SK-N-SH (cell line): ENCODE measurements at regions not wholly inside any gene's neighbourhood (a gene's known extent, or its start where the extent isn't known, plus 50 kb on each side); places are given as distances from the start of the nearest gene placed in this dataset.

Experiments used
- CTCF ChIA-PET: fragments of 300-600, 350-600 bp; formaldehyde crosslinking; extraction: SDS; loops from one replicate; lab custom pipeline; 2021; lab: Yijun Ruan, JAX
- POLR2A ChIA-PET: fragments of 350-600 bp; sonication (Branson Sonifier 250); formaldehyde crosslinking; extraction: SDS; loops from one replicate; lab custom pipeline; 2020; ENCODE audit warnings: antibody characterized with exemption, inconsistent platforms; lab: Yijun Ruan, JAX
- DNase-seq: peaks from one replicate; pipeline ENCODE4 v3.0.0; 2012
- H2AFZ ChIP-seq: fragments of 200-600 bp; sonication (generic); 2 replicates; pipeline ENCODE4 v1.8.1; 2016; ENCODE audit warnings: antibody characterized with exemption, mild to moderate bottlenecking, low read depth
- H3F3A ChIP-seq: fragments of 200-600 bp; sonication (generic); replicated peaks from 2 replicates; pipeline ENCODE3; 2016; ENCODE audit warnings: antibody characterized with exemption, mild to moderate bottlenecking; ENCODE audit not compliant: insufficient read depth
- H3K27ac ChIP-seq, 2 experiments: fragments of 200-500 bp in 1 of 2; fragments of 200-600 bp in 1 of 2; sonication (Bioruptor generic) in 1 of 2; sonication (generic), shearing (Covaris generic) in 1 of 2; 2 replicates each; pipeline versions ENCODE4 v1.5.1 to v1.6.1; 2014 to 2016; ENCODE audit warnings: low read depth in 2 of 2, inconsistent platforms in 1 of 2, low read length in 1 of 2, mild to moderate bottlenecking in 1 of 2, mixed read lengths in 1 of 2
- H3K27me3 ChIP-seq: fragments of 200-600 bp; sonication (generic), shearing (Covaris generic); 2 replicates; pipeline ENCODE4 v1.6.1; 2016; ENCODE audit warnings: mixed run types; ENCODE audit not compliant: insufficient read depth
- H3K36me3 ChIP-seq, 2 experiments: fragments of 200-500 bp in 1 of 2; fragments of 200-600 bp in 1 of 2; sonication (Bioruptor generic) in 1 of 2; sonication (generic) in 1 of 2; replicated peaks in 1 of 2; 2 replicates each; pipeline versions ENCODE3 to v1.5.1; 2014 to 2016; ENCODE audit warnings: low read length in 1 of 2, mild to moderate bottlenecking in 1 of 2; ENCODE audit not compliant: insufficient read depth in 2 of 2, control insufficient read depth in 1 of 2
- H3K4me1 ChIP-seq, 2 experiments: fragments of 200-500 bp in 1 of 2; fragments of 200-600 bp in 1 of 2; sonication (Bioruptor generic) in 1 of 2; sonication (generic), shearing (Covaris generic) in 1 of 2; 2 replicates each; pipeline versions ENCODE4 v1.5.1 to v1.6.1; 2014 to 2016; ENCODE audit warnings: low read depth in 1 of 2, low read length in 1 of 2, mixed run types in 1 of 2; ENCODE audit not compliant: insufficient read depth in 2 of 2, control insufficient read depth in 1 of 2
- H3K4me2 ChIP-seq: fragments of 200-600 bp; sonication (generic), shearing (Covaris generic); 2 replicates; pipeline ENCODE4 v1.6.1; 2017; ENCODE audit warnings: mixed run types
- H3K4me3 ChIP-seq, 2 experiments: fragments of 200-500 bp in 1 of 2; fragments of 200-600 bp in 1 of 2; sonication (Bioruptor generic) in 1 of 2; sonication (generic), shearing (Covaris generic) in 1 of 2; 2 replicates each; pipeline versions ENCODE4 v1.5.1 to v1.8.1; 2014 to 2016; ENCODE audit warnings: low read depth in 2 of 2, inconsistent platforms in 1 of 2, low read length in 1 of 2, mild to moderate bottlenecking in 1 of 2, mixed read lengths in 1 of 2, moderate library complexity in 1 of 2
- H3K79me2 ChIP-seq: fragments of 200-600 bp; sonication (generic); 2 replicates; pipeline ENCODE4 v1.8.1; 2017; ENCODE audit warnings: mild to moderate bottlenecking; ENCODE audit not compliant: insufficient read depth
- H3K9ac ChIP-seq: fragments of 200-600 bp; sonication (generic); 2 replicates; pipeline ENCODE4 v1.6.1; 2017; ENCODE audit warnings: mixed run types
- H3K9me2 ChIP-seq: fragments of 200-600 bp; sonication (generic); 2 replicates; pipeline ENCODE4 v1.6.1; 2017; ENCODE audit warnings: mixed run types
- H3K9me3 ChIP-seq: fragments of 200-600 bp; sonication (generic); 2 replicates; pipeline ENCODE4 v1.6.1; 2017; ENCODE audit warnings: mixed run types, mild to moderate bottlenecking, moderate library complexity
- H4K20me1 ChIP-seq: fragments of 200-600 bp; sonication (generic); 2 replicates; pipeline ENCODE4 v1.6.1; 2017; ENCODE audit warnings: mild to moderate bottlenecking, mixed run types; ENCODE audit not compliant: insufficient read depth
- CHD2 ChIP-seq: fragments of 150-350 bp; IDR thresholded peaks from 2 replicates; pipeline ENCODE4 v1.6.1; 2018; ENCODE audit warnings: low read length; ENCODE audit not compliant: partially characterized antibody
- EZH2phosphoT487 ChIP-seq: fragments of 200-600 bp; sonication (generic); IDR thresholded peaks from 2 replicates; pipeline ENCODE4 v1.6.1; 2017; ENCODE audit warnings: low read depth, mixed run types, mild to moderate bottlenecking, antibody characterized with exemption, moderate library complexity, borderline replicate concordance
- GABPA ChIP-seq: IDR thresholded peaks from 2 replicates; pipeline ENCODE4 v1.4.0; 2012; ENCODE audit warnings: low read depth, mild to moderate bottlenecking
- GATA2 ChIP-seq: sonication (generic); formaldehyde crosslinking; IDR thresholded peaks from 2 replicates; pipeline ENCODE4 v1.5.0; 2020; ENCODE audit warnings: mild to moderate bottlenecking, missing genetic modification reagents
- JUND ChIP-seq: IDR thresholded peaks from 2 replicates; pipeline ENCODE4 v1.4.0; 2012
- MAX ChIP-seq: IDR thresholded peaks from 2 replicates; pipeline ENCODE4 v1.4.0; 2012; ENCODE audit warnings: low read depth
- MEF2A ChIP-seq: IDR thresholded peaks from 2 replicates; pipeline ENCODE4 v1.4.0; 2012; ENCODE audit warnings: low read depth, borderline replicate concordance
- MXI1 ChIP-seq: IDR thresholded peaks from 2 replicates; pipeline ENCODE4 v1.6.1; 2012; ENCODE audit warnings: mild to moderate bottlenecking, low read depth, low read length, improper control_type of control experiment
- NFIC ChIP-seq: IDR thresholded peaks from 2 replicates; pipeline ENCODE4 v1.4.0; 2012; ENCODE audit warnings: borderline replicate concordance
- PBX3 ChIP-seq: IDR thresholded peaks from 2 replicates; pipeline ENCODE4; 2012
- RCOR1 ChIP-seq: fragments of 150-350 bp; IDR thresholded peaks from 2 replicates; pipeline ENCODE4 v1.6.1; 2017; ENCODE audit warnings: antibody characterized with exemption, low read length
- SIN3A ChIP-seq: IDR thresholded peaks from 2 replicates; pipeline ENCODE4 v1.6.1; 2012; ENCODE audit warnings: low read depth, mild to moderate bottlenecking, low read length, moderate library complexity, borderline replicate concordance
- TCF12 ChIP-seq: IDR thresholded peaks from 2 replicates; pipeline ENCODE4 v1.4.0; 2012
- TEAD4 ChIP-seq: IDR thresholded peaks from 2 replicates; pipeline ENCODE4 v1.4.0; 2012; ENCODE audit warnings: mild to moderate bottlenecking, borderline replicate concordance; ENCODE audit not compliant: insufficient read depth
- USF2 ChIP-seq: fragments of 150-350 bp; IDR thresholded peaks from 2 replicates; pipeline ENCODE4 v1.6.1; 2017; ENCODE audit warnings: antibody characterized with exemption, low read length, low read depth, borderline replicate concordance
- YY1 ChIP-seq: IDR thresholded peaks from 2 replicates; pipeline ENCODE4 v1.4.0; 2012; ENCODE audit warnings: low read depth, mild to moderate bottlenecking
- WGBS: methylation state at CpG from one replicate; pipeline ENCODE4 v1.1.6; 2017; ENCODE audit warnings: low lambda C conversion rate; 5-methylcytosine and 5-hydroxymethylcytosine counted together
- TF ChIP-seq, protein P1 (sequence below): fragments of 200-600 bp; sonication (generic); IDR thresholded peaks from 2 replicates; pipeline ENCODE4 v1.6.1; 2017; ENCODE audit warnings: antibody characterized with exemption, mild to moderate bottlenecking, moderate library complexity

GRCh38 chr18:60662491-60662890 is 289.9 kb upstream of the MC4R start:
- no peaks in the 10 kb centered on the region for H3K4me1 ChIP-seq
- H3K79me2 ChIP-seq = no peaks in the 10 kb centered on the region
- CTCF ChIA-PET = no interaction called here
- no peak overlapping the region for H3K4me3 ChIP-seq
- H3K27ac ChIP-seq = no peak overlapping the region
- TF ChIP-seq YY1 = no peak
- TF ChIP-seq NFIC = no peak
- no peak for TF ChIP-seq TEAD4
- TF ChIP-seq MEF2A = no peak
- no peak for TF ChIP-seq GABPA
- no peak for TF ChIP-seq CHD2
- no peak for TF ChIP-seq USF2
- no peak for TF ChIP-seq MAX
- no peak for TF ChIP-seq TCF12
- TF ChIP-seq PBX3 = no peak
- TF ChIP-seq, all 33 proteins: peak for 0
- WGBS = 78% methylated on average over 22 of the region's 22 CpGs
- no peaks in the 10 kb centered on the region for H3K9me3 ChIP-seq
- H3F3A ChIP-seq = no peaks in the 10 kb centered on the region
- no peak overlapping the region for H3K9ac ChIP-seq
- H4K20me1 ChIP-seq = no peaks in the 10 kb centered on the region
- H2AFZ ChIP-seq = no peak overlapping the region
- H3K36me3 ChIP-seq = no peaks in the 10 kb centered on the region
- H3K9me2 ChIP-seq = no peaks in the 10 kb centered on the region
- H3K27me3 ChIP-seq = no peaks in the 10 kb centered on the region
- no peak for DNase-seq
- POLR2A ChIA-PET = no interaction called here
- no peak overlapping the region for H3K4me2 ChIP-seq

GRCh38 chr18:60663060-60663989 is 290.8 kb upstream of the MC4R start:
- no peak overlapping the region for H3K4me3 ChIP-seq
- POLR2A ChIA-PET = no interaction called here
- no peaks in the 10 kb centered on the region for H4K20me1 ChIP-seq
- H3K9ac ChIP-seq = no peak overlapping the region
- no peaks in the 10 kb centered on the region for H3K9me3 ChIP-seq
- no peaks in the 10 kb centered on the region for H3K27me3 ChIP-seq
- no peaks in the 10 kb centered on the region for H3K36me3 ChIP-seq
- no peak overlapping the region for H2AFZ ChIP-seq
- no peaks in the 10 kb centered on the region for H3K9me2 ChIP-seq
- H3K4me2 ChIP-seq = no peak overlapping the region
- H3K4me1 ChIP-seq = no peaks in the 10 kb centered on the region
- no peaks in the 10 kb centered on the region for H3F3A ChIP-seq
- no peak for DNase-seq
- H3K79me2 ChIP-seq = no peaks in the 10 kb centered on the region
- H3K27ac ChIP-seq = no peak overlapping the region
- 76% methylated on average over 28 of the region's 38 CpGs for WGBS
- CTCF ChIA-PET = no interaction called here
- TF ChIP-seq MEF2A (no peak), USF2 (no peak), GATA2 (CRISPR knock-in tag) (no peak), JUND (no peak), SIN3A (no peak), RCOR1 (no peak), PBX3 (no peak), MXI1 (no peak), EZH2phosphoT487 (no peak), CHD2 (no peak)
- TF ChIP-seq, protein P1, sequence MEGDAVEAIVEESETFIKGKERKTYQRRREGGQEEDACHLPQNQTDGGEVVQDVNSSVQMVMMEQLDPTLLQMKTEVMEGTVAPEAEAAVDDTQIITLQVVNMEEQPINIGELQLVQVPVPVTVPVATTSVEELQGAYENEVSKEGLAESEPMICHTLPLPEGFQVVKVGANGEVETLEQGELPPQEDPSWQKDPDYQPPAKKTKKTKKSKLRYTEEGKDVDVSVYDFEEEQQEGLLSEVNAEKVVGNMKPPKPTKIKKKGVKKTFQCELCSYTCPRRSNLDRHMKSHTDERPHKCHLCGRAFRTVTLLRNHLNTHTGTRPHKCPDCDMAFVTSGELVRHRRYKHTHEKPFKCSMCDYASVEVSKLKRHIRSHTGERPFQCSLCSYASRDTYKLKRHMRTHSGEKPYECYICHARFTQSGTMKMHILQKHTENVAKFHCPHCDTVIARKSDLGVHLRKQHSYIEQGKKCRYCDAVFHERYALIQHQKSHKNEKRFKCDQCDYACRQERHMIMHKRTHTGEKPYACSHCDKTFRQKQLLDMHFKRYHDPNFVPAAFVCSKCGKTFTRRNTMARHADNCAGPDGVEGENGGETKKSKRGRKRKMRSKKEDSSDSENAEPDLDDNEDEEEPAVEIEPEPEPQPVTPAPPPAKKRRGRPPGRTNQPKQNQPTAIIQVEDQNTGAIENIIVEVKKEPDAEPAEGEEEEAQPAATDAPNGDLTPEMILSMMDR = no peak
